GM12892 (cell line): ENCODE measurements at regions not wholly inside any gene's neighbourhood (a gene's known extent, or its start where the extent isn't known, plus 50 kb on each side); places are given as distances from the start of the nearest gene placed in this dataset.

ENCODE experiments used
- POLR2A ChIP-seq: IDR thresholded peaks from 2 replicates; pipeline ENCODE4 v1.6.1; 2011; ENCODE audit warnings: low read depth, low read length, control low read depth
- POLR2AphosphoS5 ChIP-seq: IDR thresholded peaks from 2 replicates; pipeline ENCODE4 v1.6.1; 2011; ENCODE audit warnings: low read depth, low read length, control low read depth
- TAF1 ChIP-seq: IDR thresholded peaks from 2 replicates; pipeline ENCODE4 v1.6.1; 2011; ENCODE audit warnings: low read depth, mild to moderate bottlenecking, control low read depth, low read length, borderline replicate concordance

DNA sequence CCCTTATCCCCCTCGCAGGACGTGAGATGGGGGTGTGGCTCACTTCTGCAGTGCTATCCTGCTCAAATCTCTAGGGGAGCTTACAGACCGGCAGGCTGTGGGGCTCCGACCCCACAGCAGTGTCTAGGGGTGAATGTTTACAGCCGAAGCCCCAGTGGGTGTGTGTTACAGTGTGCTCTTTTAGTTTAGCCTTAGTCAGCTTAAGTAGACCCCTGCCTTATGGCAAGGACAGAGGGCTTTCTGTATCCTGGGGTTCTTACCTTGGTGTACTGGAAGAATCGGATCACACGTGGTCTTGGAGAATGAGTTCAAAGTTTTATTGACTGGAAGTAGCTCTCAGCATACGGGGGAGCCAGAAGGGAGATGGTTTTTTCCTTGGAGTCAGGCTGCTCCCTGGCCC, 348.2 kb upstream of the GYPC start:
- no peak for TF ChIP-seq TAF1
- TF ChIP-seq POLR2A = no peak
- no peak for TF ChIP-seq POLR2AphosphoS5
